Fibroblast of lung (primary cell): ENCODE measurements at regions not wholly inside any gene's neighbourhood (a gene's known extent, or its start where the extent isn't known, plus 50 kb on each side); places are given as distances from the start of the nearest gene placed in this dataset.
"Not testable (repeated sequence)": the region's sequence is repeated elsewhere in the genome, so short reads cannot be mapped to it uniquely, and the experiment has no call there.

Source experiments
- EZH2 ChIP-seq: IDR thresholded peaks from 2 replicates; pipeline ENCODE4 v1.5.1; 2012; ENCODE audit warnings: low read length, control low read depth, mild to moderate bottlenecking; ENCODE audit errors: missing control alignments
- TF ChIP-seq, protein P1 (sequence below), 2 donors: IDR thresholded peaks in 1 of 2; conservative IDR thresholded peaks in 1 of 2; 1 replicate in 1 of 2; 2 replicates in 1 of 2; pipeline ENCODE4 v1.5.1; 2011 to 2012; ENCODE audit warnings: low read length in 2 of 2, control low read depth in 1 of 2, inconsistent platforms in 1 of 2, low read depth in 1 of 2, mild to moderate bottlenecking in 1 of 2

DNA sequence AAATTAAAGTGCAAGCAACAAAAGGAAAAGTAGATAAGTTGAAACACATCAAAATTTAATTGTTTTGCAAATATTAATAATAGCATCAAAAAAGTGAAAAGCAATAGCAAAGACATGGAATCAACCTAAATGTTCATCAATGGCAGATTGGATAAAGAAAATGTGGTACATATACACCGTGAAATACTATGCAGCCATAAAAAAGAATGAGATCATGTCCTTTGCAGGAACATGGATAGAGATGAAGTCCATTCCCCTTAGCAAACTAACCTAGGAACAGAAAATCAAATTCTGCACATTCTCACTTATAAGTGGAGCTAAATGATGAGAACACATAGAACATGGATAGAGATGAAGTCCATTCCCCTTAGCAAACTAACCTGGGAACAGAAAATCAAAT is 67.2 kb upstream of the SMAD3 start:
- TF ChIP-seq, protein P1, sequence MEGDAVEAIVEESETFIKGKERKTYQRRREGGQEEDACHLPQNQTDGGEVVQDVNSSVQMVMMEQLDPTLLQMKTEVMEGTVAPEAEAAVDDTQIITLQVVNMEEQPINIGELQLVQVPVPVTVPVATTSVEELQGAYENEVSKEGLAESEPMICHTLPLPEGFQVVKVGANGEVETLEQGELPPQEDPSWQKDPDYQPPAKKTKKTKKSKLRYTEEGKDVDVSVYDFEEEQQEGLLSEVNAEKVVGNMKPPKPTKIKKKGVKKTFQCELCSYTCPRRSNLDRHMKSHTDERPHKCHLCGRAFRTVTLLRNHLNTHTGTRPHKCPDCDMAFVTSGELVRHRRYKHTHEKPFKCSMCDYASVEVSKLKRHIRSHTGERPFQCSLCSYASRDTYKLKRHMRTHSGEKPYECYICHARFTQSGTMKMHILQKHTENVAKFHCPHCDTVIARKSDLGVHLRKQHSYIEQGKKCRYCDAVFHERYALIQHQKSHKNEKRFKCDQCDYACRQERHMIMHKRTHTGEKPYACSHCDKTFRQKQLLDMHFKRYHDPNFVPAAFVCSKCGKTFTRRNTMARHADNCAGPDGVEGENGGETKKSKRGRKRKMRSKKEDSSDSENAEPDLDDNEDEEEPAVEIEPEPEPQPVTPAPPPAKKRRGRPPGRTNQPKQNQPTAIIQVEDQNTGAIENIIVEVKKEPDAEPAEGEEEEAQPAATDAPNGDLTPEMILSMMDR (conservative IDR thresholded peaks at IDR 0.05 in 1 of 2, IDR thresholded peaks at IDR 0.05 in 1 of 2; ENCODE audit: low read depth in 1 of 2, low read length in 2 of 2) = not testable (repeated sequence)
- TF ChIP-seq EZH2 = not testable (repeated sequence)
